Amniotic epithelial cell (primary cell): ENCODE measurements at regions not wholly inside any gene's neighbourhood (a gene's known extent, or its start where the extent isn't known, plus 50 kb on each side); places are given as distances from the start of the nearest gene placed in this dataset.

ENCODE experiments used
- DNase-seq: peaks from one replicate; pipeline ENCODE4 v3.0.0-alpha.2; 2010; ENCODE audit warnings: low read depth

DNA sequence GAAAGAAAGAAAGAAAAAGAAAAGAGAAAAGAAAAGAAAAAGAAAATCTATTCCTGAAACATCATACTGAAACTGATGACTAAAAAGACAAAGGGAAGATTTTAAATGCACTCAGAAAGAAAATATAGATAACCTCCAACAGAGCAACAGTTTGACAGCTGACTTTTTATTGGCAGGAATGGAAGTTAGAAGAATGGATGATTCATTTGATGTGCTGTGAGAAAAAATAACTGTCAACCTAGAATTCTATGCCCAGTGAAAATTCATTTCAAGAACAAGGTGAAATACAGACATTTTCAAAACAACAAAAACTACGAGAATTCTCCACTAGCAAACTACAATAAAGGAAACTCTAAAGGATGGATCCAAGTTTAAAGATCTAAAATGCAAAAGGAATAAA, 50.5 kb upstream of the HSPA12A start:
- DNase-seq: no peak

DNA sequence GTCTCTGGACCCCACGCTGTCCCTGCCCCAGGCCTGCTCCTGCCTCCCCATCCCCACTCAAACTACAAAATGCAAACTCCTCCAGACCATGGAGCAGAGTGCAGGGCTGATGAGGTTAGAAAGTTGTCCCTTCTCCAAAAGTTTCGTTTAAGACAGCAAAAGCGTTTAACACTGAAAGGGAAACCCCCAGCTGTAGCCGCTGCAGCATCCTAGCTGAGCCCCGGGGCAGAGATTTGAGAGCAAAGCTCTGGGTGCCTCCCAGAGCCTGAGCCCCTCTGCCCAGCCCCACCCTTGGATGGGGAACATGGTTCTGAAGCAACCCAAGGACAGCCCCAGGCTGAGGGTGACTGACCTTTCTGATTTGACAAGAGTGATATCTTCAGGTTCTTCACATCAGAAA, 52.8 kb upstream of the ENO4 start:
- DNase-seq: no peak

DNA sequence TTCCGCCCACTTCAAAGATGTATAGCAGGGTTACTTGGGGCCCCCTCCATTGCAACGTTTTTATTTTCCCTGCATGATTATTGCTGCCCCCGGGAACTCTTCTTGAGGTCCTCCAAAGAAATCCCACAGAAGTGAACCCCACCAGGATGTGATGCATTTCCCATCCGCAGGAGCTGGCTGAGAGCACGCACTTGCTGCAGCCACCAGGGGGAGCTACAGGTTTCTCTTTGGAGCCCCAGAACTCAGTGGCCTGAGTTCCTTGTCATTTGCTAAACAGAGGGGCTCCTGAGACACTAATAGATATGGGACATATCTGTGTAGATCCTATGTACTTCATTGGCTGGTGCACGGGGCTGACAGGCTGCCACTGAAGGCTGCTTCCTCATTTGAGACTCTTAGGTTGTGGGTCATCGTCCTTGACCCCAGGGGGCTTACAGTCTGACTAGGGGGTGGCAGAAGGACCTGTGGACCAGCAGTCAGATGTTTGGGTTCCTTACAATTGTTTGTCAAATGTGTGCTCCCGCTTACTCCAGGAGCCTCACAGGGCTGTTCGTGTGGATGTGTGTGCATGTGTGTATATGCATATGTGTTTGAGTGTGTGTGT, 52.3 kb upstream of the ENO4 start:
- peak; percentile 42 for DNase-seq

- DNase-seq: no peak
These were observed 50.4 kb upstream of the ENO4 start for GRCh38 chr10:116798859-116799258.
